OCI-LY3 (cell line): ENCODE measurements at regions not wholly inside any gene's neighbourhood (a gene's known extent, or its start where the extent isn't known, plus 50 kb on each side); places are given as distances from the start of the nearest gene placed in this dataset.

Experiments used
- H2AFZ ChIP-seq: fragments of 200-600, 300-600 bp; shearing (Covaris generic); 2 replicates; pipeline ENCODE4 v1.6.0; 2014; ENCODE audit warnings: antibody characterized with exemption, low read depth, low read length
- H3K27ac ChIP-seq: fragments of 200-600, 300-600 bp; sonication (generic); 2 replicates; pipeline ENCODE4 v1.5.1; 2014; ENCODE audit warnings: mild to moderate bottlenecking, low read length, moderate library complexity, mixed read lengths
- H3K27me3 ChIP-seq: fragments of 200-600, 300-600 bp; sonication (generic); 2 replicates; pipeline ENCODE4 v1.6.1; 2014; ENCODE audit warnings: low read depth, low read length, mixed read lengths
- H3K36me3 ChIP-seq: fragments of 200-600, 300-600 bp; sonication (generic); replicated peaks from 2 replicates; pipeline ENCODE3; 2014; ENCODE audit warnings: low read depth, low read length, mixed read lengths
- H3K4me1 ChIP-seq: fragments of 300-600, 200-600 bp; sonication (generic); 2 replicates; pipeline ENCODE4 v1.6.1; 2014; ENCODE audit warnings: low read length, mixed read lengths
- H3K4me2 ChIP-seq: fragments of 200-600, 300-600 bp; sonication (generic); 2 replicates; pipeline ENCODE4 v1.6.1; 2014; ENCODE audit warnings: low read length, mixed read lengths
- H3K4me3 ChIP-seq: fragments of 300-600, 200-600 bp; sonication (generic); 2 replicates; pipeline ENCODE4 v1.5.1; 2014; ENCODE audit warnings: antibody characterized with exemption, mild to moderate bottlenecking, low read length, moderate library complexity
- H3K79me2 ChIP-seq: fragments of 300-600, 200-600 bp; shearing (Covaris generic); 2 replicates; pipeline ENCODE4 v1.6.1; 2014; ENCODE audit warnings: mild to moderate bottlenecking, low read length, mixed read lengths
- H3K9ac ChIP-seq: fragments of 300-600, 200-600 bp; shearing (Covaris generic); 2 replicates; pipeline ENCODE4 v1.6.0; 2014; ENCODE audit warnings: mild to moderate bottlenecking, low read length, moderate library complexity
- H3K9me3 ChIP-seq: fragments of 200-600, 300-600 bp; shearing (Covaris generic); 2 replicates; pipeline ENCODE4 v1.6.1; 2014; ENCODE audit warnings: low read length, mixed read lengths; ENCODE audit not compliant: insufficient read depth
- H4K20me1 ChIP-seq: fragments of 200-600, 300-600 bp; sonication (generic); 2 replicates; pipeline ENCODE4 v1.6.1; 2016; ENCODE audit warnings: low read length, mixed read lengths; ENCODE audit not compliant: insufficient read depth
- CTCF ChIP-seq: fragments of 200-600, 300-600 bp; sonication (generic); IDR thresholded peaks from 2 replicates; pipeline ENCODE4 v1.5.1; 2014; ENCODE audit warnings: antibody characterized with exemption, low read length, low read depth
- EZH2phosphoT487 ChIP-seq: fragments of 200-600 bp; shearing (Covaris generic); IDR thresholded peaks from 2 replicates; pipeline ENCODE4 v1.6.1; 2018; ENCODE audit warnings: antibody characterized with exemption, mixed run types, low read depth

- H3K4me2 ChIP-seq = no peak overlapping the region
- no peaks in the 10 kb centered on the region for H3K79me2 ChIP-seq
- H2AFZ ChIP-seq = no peak overlapping the region
- no peak for TF ChIP-seq EZH2phosphoT487
- no peak for TF ChIP-seq CTCF
- peaks cover 8% of the 10 kb centered on the region for H3K4me1 ChIP-seq
- peaks cover 3% of the 10 kb centered on the region; the same call in 1 of the 2 replicates for H3K27me3 ChIP-seq
- H3K36me3 ChIP-seq = no peaks in the 10 kb centered on the region
- H3K4me3 ChIP-seq = no peak overlapping the region
- no peaks in the 10 kb centered on the region for H3K9me3 ChIP-seq
- no peak overlapping the region for H3K9ac ChIP-seq
- H3K27ac ChIP-seq = no peak overlapping the region
- H4K20me1 ChIP-seq = no peaks in the 10 kb centered on the region
Observed at GRCh38 chr3:107946700-107947099, 144.1 kb downstream of the CD47 start.

GRCh38 chr3:107945417-107946094 lies 145.3 kb downstream of the CD47 start:
- no peak overlapping the region for H3K9ac ChIP-seq
- no peaks in the 10 kb centered on the region for H3K36me3 ChIP-seq
- H2AFZ ChIP-seq = no peak overlapping the region
- no peaks in the 10 kb centered on the region for H4K20me1 ChIP-seq
- H3K9me3 ChIP-seq = no peaks in the 10 kb centered on the region
- no peaks in the 10 kb centered on the region for H3K79me2 ChIP-seq
- H3K27ac ChIP-seq = no peak overlapping the region
- H3K27me3 ChIP-seq = peaks cover 11% of the 10 kb centered on the region; the same call in 1 of the 2 replicates
- no peak overlapping the region for H3K4me2 ChIP-seq
- H3K4me1 ChIP-seq = peaks cover 8% of the 10 kb centered on the region
- no peak overlapping the region for H3K4me3 ChIP-seq
- TF ChIP-seq EZH2phosphoT487 (no peak), CTCF (no peak)

GRCh38 chr3:107943786-107944523 lies 146.9 kb downstream of the CD47 start:
- no peak overlapping the region for H3K27ac ChIP-seq
- no peaks in the 10 kb centered on the region for H3K79me2 ChIP-seq
- H4K20me1 ChIP-seq = no peaks in the 10 kb centered on the region
- peaks cover 11% of the 10 kb centered on the region; the same call in 1 of the 2 replicates for H3K27me3 ChIP-seq
- TF ChIP-seq EZH2phosphoT487 = no peak
- no peak for TF ChIP-seq CTCF
- H2AFZ ChIP-seq = no peak overlapping the region
- H3K9me3 ChIP-seq = no peaks in the 10 kb centered on the region
- no peak overlapping the region for H3K4me3 ChIP-seq
- no peaks in the 10 kb centered on the region for H3K36me3 ChIP-seq
- no peak overlapping the region for H3K4me2 ChIP-seq
- peaks cover 8% of the 10 kb centered on the region for H3K4me1 ChIP-seq
- no peak overlapping the region for H3K9ac ChIP-seq

- TF ChIP-seq EZH2phosphoT487 (no peak), CTCF (no peak)
- Histone ChIP-seq H3K27me3 (peaks cover 11% of the 10 kb centered on the region; the same call in 1 of the 2 replicates), H4K20me1 (no peaks in the 10 kb centered on the region), H3K36me3 (no peaks in the 10 kb centered on the region), H3K4me1 (peaks cover 8% of the 10 kb centered on the region), H3K4me2 (no peak overlapping the region), H3K27ac (no peak overlapping the region), H3K9me3 (no peaks in the 10 kb centered on the region), H2AFZ (no peak overlapping the region), H3K9ac (no peak overlapping the region), H3K79me2 (no peaks in the 10 kb centered on the region), H3K4me3 (no peak overlapping the region)
Observed at GRCh38 chr3:107942951-107943749, 147.7 kb downstream of the CD47 start.
